ENCODE measurements at regions not wholly inside any gene's neighbourhood (a gene's known extent, or its start where the extent isn't known, plus 50 kb on each side); places are given as distances from the start of the nearest gene placed in this dataset.

GRCh38 chr14:38316922-38317321 lies 61.0 kb upstream of the CLEC14A start:
- DNase-seq, result no peak
- Histone ChIP-seq H3K4me3 (ENCODE audit: insufficient read depth, low read depth, low read length) (no peak overlapping the region), H3K27me3 (ENCODE audit: control insufficient read depth, insufficient read depth, low read length) (no peaks in the 10 kb centered on the region), H3K36me3 (replicated peaks; ENCODE audit: control insufficient read depth, insufficient read depth, low read length) (no peaks in the 10 kb centered on the region)

GRCh38 chr14:38311655-38312054 lies 55.8 kb upstream of the CLEC14A start:
- DNase-seq, result no peak
- no peaks in the 10 kb centered on the region for H3K27me3 ChIP-seq (ENCODE audit: control insufficient read depth, insufficient read depth, low read length)
- H3K36me3 ChIP-seq (replicated peaks; ENCODE audit: control insufficient read depth, insufficient read depth, low read length), result no peaks in the 10 kb centered on the region
- H3K4me3 ChIP-seq (ENCODE audit: insufficient read depth, low read depth, low read length), result no peak overlapping the region

GRCh38 chr14:38310420-38310995 lies 54.6 kb upstream of the CLEC14A start:
- Histone ChIP-seq H3K27me3 (ENCODE audit: control insufficient read depth, insufficient read depth, low read length) (no peaks in the 10 kb centered on the region), H3K4me3 (ENCODE audit: insufficient read depth, low read depth, low read length) (no peak overlapping the region), H3K36me3 (replicated peaks; ENCODE audit: control insufficient read depth, insufficient read depth, low read length) (no peaks in the 10 kb centered on the region)
- no peak for DNase-seq

- H3K4me3 ChIP-seq (ENCODE audit: insufficient read depth, low read depth, low read length), result no peak overlapping the region
- no peak for DNase-seq
- no peaks in the 10 kb centered on the region for H3K36me3 ChIP-seq (replicated peaks; ENCODE audit: control insufficient read depth, insufficient read depth, low read length)
- no peaks in the 10 kb centered on the region for H3K27me3 ChIP-seq (ENCODE audit: control insufficient read depth, insufficient read depth, low read length)
Measured at GRCh38 chr14:38309522-38310277, 53.8 kb upstream of the CLEC14A start.
